Right hindlimb (tissue), 1 donor: ENCODE measurements at regions not wholly inside any gene's neighbourhood (a gene's known extent, or its start where the extent isn't known, plus 50 kb on each side); places are given as distances from the start of the nearest gene placed in this dataset.
"Not testable (repeated sequence)": the region's sequence is repeated elsewhere in the genome, so short reads cannot be mapped to it uniquely, and the experiment has no call there.

Source experiments
- DNase-seq: peaks from one replicate; pipeline ENCODE4 v3.0.0-alpha.2; 2018

DNA sequence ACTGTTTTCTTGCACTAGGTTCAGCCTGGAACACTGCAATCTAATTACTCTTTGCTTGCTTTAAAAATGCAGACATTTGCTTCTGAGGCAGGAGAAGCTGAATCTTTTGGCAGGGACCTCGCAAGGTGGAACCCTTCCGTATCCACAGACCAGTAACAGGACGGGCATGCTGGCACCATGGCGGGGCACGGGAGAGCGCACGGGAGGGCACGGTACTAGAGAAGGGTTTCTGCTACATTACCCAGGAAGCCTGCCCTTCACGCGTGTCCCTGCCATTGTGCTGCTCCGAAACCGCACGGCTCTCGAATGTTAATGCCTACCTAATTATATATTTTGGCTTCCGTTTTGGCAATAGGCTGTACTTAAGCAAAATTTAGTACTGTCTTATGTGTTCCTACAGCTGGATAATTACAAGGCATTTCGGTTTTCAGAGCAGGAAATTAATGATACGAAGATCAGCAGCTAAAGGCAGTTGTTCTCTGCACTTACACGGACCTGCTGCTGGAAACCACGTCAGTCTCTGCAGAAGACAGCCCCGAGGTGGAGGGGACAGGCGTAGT is 430.4 kb downstream of the IRS2 start:
- DNase-seq = no peak

DNA sequence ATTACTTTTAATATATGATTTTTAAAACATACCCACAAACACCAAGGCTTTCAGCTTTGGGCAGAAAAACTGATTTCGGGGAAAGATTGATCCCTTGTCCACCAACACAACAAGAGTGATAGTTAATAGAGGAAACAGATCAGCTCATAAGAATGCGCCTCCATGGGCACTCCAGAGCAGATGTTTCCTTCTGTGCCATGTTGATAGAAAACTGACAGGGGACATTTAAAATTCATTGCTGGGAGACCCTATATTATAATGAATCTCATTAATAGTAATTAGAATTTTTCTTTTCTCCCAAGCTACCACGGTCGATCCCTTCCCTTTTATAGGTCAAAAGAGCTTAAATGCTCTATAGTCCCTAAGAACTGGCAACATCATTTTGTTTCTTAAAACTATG is 431.2 kb downstream of the IRS2 start:
- no peak for DNase-seq

DNA sequence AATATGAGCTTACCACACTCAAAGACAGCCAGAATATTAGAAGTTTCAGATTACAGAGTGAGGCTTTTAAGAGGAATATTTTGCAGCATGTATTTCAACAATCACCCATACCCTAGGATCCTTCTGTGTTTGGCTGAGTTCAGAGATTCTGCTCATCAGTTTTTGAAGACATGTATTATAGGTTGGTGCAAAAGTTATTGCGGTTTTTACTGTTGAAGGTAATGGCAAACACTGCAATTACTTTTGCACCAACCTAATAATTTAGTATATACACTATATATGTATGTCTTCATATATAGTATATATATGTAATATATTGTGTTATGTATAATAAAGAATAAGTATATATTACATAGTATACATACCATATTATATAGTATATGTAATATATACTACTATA is 435.1 kb downstream of the IRS2 start:
- no peak for DNase-seq

DNA sequence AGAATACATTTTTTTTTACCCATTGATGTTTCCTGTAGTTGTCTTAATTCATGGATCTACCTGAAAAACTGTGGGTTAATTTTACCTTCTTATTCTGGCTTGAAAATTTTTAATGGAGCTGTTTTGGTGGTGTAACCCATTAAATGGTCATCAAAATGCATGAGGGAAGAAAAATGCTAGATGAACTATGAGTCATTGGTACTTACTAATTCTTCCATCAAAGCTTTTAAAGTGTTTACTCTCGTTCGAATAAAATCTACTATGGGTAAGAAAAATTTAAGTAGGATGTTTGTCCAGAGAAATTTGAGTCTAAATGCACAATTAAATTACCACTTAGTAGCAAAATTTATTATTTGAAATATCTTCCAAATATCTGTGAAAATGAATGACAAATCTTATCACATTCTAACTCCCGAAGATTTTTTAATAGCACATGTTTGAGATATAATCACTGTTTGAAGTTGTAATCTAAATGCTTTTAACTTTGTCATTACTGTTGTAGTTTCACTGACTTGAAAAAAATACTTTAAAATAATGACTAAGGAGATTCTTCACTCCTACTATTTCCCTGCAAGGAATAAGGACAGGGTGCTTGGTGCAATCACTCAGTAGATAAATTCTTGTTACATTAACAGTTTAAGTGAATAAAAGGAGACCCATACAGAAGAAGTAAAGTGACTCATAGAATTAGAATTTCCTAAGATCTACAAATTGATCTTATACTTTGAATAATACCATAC is 437.7 kb downstream of the IRS2 start:
- DNase-seq = no peak

DNA sequence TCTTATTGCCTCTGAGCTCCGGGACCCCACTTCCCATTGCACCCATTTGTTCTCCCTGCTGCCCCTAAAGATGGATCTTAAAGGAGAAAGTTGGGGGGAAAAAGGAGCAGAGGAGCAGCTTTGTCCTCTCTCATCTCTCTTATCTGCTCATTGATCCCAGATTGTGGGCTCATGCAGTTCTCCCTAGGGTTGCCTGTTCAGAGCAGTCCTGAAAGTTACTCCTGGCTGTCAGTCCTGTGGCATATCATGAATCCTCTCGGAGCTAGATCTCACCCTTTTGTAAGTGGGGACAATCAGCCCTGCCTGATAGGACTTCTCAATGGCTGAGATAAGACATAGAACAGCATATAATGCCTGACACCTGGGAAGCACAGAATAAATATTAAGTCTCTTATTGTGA is 440.3 kb downstream of the IRS2 start:
- DNase-seq = no peak

DNA sequence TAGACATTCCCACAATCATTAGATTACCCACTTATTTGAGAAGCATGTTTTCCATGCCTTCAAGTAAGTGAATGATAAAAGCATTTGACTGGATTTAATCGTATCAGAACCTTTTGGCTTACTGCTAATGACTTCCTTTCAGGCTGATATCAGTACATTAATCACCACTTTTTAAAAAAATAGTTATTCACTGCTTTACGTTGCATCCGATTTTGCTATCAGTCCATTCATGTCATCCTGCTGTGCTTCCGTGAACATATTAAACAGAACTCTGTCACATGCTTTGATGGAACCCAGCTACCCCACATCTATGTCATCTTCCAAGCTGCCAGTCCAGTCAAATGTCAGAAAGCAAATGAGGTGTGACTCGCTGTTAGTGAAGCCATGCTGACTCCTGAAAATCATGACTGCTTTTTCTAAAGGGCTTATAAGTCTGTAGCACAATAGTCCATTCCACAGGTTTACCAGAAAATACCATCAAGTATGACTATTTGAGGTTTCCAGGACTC is 440.9 kb downstream of the IRS2 start:
- no peak for DNase-seq

DNA sequence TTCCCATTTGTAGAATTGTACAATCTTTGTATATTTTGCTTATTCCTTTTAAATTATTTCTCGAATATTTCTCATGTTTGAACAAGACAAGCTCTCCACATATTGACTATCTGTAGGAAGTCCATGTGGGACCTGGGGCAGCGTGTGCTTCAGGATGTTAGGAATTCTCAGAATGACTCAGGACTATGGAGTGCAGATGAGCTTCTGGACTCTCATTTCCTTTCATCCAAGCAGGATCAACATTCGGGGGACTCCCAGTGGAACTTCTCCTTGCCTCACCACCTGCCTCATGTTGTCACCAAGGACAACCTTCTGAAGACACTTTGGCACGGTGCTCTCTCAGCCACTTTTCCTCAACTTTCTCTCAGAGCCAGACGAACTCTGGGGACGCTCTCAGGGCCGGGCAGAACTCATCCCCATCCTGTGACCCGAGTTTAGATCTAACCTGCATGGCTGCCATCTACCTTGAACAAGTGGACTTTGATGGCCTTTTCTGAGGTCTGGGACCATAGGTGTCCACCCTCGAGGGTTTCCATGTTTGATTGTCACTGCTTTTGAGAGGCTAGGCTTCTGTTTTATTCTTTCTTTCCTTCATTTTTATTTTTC is 441.7 kb downstream of the IRS2 start:
- DNase-seq = no peak

DNA sequence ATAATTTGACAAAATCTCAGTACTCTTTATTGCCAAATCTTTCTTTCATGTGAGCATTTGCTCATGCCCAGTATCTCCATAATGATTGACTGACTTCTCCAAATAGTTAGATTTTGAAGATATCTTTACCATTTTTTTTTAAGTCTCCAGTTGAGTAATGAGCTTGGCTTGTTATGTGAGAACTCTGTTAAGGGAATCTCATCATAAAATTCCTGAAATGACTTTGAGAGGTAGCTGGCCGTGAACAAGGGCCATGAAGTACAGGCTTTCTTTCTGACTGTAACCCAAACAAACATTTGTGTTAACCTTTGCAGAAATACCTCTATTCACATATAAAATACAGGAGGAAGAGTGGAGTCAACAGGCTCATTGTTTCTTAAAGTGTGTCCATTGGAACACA is 449.7 kb downstream of the IRS2 start:
- no peak for DNase-seq

DNA sequence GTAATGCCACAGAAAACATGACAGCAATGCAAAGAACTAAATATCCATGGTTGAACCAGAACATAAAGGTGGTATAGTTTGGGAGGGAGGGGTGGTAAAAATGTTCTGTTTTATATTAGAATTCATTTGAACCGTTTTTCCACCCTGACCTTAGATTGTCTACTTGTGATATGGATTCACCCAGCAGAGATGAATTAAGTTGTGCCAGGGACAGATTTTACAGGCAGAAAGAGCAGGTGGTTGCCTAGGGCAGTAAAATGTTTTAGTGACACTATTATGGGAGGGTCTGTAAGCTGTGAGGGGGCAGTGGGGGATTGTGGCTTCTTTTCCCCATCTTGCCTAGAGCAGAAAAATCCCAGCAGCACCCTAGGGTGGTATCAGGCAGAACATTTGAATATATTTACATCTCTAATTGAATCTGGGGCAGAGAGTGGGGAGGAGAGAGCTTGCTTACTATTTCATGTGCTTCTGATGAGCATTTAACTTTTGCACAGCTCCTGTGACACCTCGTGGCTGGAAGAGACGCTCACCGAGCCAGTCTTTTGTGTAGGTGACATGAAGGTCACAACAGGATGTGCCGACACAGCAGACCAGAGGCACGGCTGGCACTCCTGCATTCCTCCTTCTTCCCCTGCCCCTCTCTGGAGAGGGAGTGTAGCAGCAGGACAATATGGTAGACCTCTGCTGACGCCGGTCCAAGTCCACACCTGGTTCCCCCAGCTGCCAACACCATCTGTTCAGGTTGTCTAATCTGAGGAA is 452.3 kb downstream of the IRS2 start:
- DNase-seq = no peak

DNA sequence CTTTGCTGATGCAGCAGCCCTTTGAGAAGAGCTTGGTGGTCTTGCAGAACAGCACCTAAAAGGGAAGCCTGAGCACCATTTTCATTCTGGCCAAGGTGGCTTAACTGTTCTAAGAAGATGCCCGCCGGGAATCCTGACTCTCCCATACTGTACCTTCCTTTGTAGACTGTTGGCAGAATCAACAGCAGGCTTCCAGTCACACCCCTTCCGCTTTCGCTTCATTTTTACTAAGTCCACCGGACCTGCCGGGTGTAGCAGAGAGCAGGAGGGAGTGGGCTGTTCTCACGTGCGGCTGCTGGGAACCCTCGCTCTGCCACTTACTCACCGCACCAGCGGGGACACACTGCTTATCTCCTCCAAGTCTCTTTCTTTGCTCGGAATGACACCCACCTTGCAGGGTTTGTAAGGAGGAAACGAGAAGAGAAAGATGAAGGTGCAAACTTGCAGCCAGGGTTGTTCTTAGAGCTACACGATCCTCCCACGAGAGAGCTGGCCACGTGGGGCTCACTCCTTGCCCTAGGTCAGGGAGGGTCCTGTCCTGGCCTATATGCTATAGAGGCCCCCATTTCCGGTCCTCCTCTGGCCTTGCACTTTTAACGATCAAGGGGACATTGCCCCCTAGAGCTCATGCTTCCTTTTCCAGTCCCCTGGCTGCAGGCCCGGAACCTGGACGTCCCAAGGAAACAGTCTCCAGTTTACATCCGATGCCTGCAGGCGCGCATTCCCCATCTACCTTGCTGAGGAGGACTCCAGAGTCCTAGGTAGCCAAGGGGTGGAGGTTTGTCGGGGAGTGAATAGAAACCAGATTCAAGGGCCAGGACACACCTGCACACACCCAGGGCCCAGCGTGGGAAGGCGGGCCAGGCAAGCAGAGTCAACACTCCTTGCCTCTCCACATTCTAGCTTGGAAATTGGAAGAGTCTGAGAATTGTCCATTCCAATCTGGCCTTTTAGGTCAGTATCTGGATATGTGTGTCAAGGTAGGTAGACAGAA is 453.6 kb downstream of the IRS2 start:
- DNase-seq = no peak

DNA sequence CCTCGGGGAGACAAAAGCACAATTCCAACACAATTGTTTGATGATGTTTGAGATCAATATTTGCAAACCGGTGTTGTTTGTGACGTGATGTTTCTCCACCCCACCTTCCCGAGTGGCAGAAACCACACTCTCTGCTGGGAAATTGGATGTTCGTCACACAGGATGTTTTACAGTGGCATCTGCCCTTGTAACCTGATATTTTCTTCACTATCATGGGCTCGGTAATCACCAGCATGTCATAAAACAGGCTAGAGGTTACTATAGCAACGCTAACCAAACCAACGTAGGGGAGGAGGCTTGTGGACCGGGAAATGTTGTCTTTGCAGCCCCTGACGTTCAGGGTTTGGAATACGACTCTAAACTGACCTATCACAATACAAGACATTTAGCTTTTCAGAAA is 454.5 kb downstream of the IRS2 start:
- no peak for DNase-seq

DNA sequence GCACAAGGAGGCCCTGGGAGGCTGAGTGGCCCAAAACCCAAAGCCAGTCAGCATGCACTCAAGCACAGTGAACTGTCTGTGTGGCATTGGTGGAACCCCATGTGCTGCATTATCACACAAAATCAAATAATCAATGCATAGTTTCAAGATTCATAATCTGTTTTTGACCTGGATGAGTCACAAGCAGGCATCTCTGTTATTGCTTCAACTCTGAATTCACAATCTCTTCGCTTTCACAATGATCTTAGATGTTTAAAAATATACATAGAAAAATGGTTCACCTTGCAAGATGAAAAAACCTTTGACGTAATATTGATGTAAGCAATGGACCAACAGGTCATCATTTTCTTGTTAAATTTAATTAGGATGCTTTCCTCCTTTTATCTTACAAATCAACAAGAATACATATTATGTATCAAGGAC is 455.4 kb downstream of the IRS2 start:
- no peak for DNase-seq

DNA sequence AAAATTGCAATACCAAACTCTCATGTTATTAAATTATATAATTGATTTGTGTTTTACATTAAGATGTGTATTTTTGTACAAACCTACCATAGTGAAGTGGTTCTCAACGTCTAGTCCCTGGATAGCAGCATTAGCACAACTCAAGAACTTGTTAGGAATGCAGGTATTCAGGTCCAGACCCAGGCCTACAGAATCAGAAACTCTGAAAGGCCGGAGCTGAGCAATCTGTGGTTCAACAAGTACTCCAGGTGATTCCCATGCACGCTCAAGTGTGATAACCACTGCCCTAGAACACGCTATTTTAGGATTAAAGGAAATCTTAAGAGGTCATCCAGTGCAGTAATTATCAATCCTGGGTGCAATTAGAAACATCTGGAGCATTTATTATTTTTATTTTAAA is 456.3 kb downstream of the IRS2 start:
- no peak for DNase-seq

DNA sequence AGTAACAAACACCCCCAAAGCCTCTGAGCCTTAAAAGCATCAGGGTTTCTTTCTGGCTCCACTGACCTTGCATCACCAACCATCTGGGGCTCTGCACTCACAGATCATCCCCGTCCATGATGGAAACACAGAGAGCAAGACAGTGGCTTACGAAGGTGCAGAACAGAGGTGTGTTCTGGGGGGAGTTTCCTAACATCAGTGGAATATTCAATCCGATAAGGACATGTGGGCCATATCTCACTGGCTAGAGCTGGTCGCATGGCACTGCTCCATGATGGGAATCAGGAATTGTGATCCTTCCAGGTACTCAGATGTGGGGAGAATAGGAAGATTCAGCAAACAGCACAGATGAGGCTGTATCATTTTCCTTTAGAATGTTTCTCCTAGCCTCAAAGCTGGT is 457.2 kb downstream of the IRS2 start:
- DNase-seq = no peak

DNA sequence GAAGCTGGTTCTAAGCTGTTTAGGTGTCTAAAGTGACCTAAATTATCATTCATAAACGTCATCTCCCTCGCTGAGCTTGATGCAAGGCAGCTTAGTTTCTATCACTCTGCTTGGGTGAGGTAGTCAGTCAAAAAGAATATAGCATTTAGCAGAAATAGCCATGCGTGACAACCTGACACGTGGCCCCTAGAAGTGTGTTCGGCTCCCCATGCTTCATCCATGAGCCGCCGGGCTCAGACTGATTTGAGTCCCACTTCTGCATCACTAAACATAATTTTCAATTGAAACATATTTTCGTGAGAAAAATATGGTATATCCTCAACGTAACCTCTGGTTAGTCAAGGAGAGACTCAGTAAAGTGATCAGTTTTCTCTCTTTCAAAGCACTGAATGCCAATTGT is 459.8 kb downstream of the IRS2 start:
- no peak for DNase-seq

DNA sequence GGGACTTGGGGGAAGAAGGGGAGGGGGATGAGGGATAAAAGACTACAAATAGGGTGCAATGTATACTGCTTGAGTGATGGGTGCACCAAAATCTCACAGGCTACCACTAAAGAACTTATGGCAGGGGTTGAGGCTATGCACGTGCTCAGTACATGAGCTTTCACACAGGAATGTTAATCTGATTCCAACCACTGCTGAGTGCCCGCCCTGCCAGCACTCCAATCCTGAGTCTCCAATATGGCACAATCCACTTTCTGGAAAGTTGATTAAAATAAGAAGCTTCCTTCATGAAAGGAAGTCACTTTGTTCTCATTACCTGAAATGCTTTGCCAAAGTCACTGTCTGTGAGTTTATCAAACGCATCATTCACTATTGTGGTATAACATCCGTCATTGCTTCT is 463.0 kb downstream of the IRS2 start:
- no peak for DNase-seq

DNA sequence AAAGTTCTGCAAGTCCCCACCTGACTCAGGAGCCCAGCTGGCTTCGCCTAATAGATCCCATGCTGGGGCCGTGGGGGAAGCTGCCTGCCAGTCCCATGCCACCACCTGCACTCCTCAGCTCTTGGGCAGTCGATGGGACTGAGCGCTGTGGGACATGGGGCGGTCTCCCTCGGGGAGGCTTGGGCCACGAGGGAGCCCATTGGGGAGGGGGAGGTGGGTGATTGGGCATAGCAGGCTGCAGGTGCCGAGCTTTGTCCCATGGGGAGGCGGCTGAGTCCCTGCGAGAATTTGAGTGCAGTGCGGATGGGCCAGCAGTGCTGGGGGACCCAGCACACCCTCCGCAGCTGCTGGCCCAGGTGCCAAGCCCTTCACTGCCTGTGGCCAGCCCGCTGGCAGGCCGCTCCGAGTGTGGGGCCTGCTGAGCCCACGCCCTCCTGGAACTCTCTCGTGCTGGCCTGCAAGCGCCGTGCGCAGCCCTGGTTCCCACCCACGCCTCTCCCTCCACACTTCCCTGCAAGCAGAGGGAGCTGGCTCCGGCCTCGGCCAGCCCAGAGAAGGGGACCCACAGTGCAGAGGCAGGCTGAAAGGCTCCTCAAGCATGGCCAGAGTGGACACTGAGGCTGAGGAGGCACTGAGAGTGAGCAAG is 467.3 kb downstream of the IRS2 start:
- no peak for DNase-seq

DNA sequence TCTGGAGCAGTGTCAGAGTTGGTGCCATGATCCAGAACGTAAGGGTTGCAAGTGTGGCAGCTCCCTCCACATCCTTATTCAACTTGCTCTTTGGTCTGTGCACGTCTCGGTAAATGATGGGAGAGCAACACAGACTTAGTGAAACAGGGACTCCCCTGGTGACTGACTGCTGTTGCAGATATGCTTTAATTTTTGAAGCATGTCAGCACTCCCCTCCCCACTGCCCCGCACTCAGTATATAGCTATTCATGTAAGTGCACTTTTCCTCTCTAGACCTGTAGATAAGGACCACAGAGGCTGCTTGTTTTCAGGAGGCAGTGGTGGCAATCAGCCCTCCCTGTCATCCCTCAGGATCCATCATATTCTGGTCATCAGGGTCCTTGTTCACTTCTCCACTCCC is 470.9 kb downstream of the IRS2 start:
- no peak for DNase-seq

DNA sequence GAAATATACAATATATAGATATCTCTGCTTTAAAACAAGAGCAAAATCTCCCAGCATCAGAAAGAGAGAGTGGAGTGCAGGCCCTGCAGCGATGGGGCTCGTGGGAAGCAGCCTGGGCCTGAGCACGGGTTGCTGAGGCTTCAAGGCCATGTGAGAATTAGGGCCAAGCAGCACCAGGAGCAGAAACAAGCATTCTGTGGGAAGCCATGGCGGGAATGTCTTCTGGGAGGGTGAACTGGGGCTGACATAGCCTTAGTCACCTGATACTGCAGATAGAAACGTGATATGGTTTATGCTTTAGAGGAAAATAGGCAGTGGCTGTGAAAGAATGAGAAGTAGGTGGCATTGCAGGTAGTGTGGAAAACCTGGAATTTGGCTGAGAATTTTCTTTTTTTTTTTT is 472.3 kb downstream of the IRS2 start:
- DNase-seq = no peak

DNA sequence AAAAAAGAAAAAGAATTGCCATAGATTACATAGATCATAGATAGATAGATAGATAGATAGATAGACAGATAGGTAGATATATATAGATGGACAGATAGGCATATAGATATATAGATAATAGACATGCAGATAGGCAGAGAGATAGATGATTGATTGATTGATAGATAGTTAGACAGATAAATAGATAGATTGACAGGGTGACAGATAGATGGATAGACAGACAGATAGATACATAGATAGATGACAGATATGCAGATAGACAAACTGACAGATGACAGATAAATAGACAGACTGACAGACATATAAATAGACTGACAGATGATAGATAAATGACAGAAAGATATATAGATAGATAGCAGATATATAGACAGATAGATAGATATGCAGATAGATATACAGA is 474.0 kb downstream of the IRS2 start:
- no peak for DNase-seq

DNA sequence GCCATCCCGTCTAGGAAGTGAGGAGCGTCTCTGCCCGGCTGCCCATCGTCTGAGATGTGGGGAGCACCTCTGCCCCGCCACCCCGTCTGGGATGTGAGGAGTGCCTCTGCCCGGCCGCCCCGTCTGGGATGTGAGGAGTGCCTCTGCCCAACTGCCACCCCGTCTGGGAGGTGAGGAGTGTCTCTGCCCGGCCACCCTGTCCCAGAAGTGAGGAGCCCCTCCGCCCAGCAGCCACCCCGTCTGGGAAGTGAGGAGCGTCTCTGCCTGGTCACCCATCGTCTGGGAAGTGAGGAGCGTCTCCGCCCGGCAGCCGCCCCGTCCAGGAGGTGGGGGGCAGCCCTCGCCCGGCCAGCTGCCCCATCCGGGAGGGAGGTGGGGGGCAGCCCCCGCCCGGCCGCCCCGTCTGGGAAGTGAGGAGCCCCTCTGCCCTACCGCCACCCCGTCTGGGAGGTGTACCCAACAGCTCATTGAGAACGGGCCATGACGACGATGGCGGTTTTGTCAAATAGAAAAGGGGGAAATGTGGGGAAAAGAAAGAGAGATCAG is 474.9 kb downstream of the IRS2 start:
- not testable (repeated sequence) for DNase-seq
